ENCODE measurements at regions not wholly inside any gene's neighbourhood (a gene's known extent, or its start where the extent isn't known, plus 50 kb on each side); places are given as distances from the start of the nearest gene placed in this dataset.

GRCh38 chrX:25762656-25763055 is 375.5 kb upstream of the MAGEB18 start:
- TF ChIP-seq, protein P1, sequence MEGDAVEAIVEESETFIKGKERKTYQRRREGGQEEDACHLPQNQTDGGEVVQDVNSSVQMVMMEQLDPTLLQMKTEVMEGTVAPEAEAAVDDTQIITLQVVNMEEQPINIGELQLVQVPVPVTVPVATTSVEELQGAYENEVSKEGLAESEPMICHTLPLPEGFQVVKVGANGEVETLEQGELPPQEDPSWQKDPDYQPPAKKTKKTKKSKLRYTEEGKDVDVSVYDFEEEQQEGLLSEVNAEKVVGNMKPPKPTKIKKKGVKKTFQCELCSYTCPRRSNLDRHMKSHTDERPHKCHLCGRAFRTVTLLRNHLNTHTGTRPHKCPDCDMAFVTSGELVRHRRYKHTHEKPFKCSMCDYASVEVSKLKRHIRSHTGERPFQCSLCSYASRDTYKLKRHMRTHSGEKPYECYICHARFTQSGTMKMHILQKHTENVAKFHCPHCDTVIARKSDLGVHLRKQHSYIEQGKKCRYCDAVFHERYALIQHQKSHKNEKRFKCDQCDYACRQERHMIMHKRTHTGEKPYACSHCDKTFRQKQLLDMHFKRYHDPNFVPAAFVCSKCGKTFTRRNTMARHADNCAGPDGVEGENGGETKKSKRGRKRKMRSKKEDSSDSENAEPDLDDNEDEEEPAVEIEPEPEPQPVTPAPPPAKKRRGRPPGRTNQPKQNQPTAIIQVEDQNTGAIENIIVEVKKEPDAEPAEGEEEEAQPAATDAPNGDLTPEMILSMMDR (IDR thresholded peaks at IDR 0.05): no peak
- TF ChIP-seq POLR2AphosphoS5 (IDR thresholded peaks at IDR 0.05): no peak

All from gastroesophageal sphincter (tissue), 3 donors.